ENCODE measurements at regions not wholly inside any gene's neighbourhood (a gene's known extent, or its start where the extent isn't known, plus 50 kb on each side); places are given as distances from the start of the nearest gene placed in this dataset.

DNA sequence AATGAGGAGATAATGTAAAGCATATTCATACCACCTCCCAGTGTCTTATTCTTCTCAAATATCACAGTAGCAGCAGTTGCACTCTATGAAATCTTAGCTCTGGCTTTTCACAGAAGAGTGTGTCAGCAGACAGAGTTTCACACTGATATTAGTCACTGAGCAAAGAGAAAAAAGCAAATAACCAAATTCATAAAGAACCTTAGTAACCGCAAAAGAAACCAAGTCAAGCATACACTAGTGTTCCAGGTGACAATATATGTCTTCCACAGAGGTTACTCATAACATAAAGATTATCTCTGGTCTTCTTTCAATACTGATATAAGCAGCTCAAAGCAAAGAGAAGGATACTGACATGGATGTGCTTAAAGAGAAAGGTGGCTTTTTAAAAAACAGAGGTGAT, 181.7 kb upstream of the EDNRA start:
- H3K36me3 Mint-ChIP-seq (ENCODE audit: insufficient read depth), result no peaks in the 10 kb centered on the region
- no peak overlapping the region for H3K4me3 Mint-ChIP-seq
- no peak for ATAC-seq (replicated peaks; ENCODE audit: extremely low read depth, poor library complexity, severe bottlenecking)
- no peak for DNase-seq (ENCODE audit: low spot score in 2 of 2)
- H3K4me1 Mint-ChIP-seq, result no peaks in the 10 kb centered on the region
- no peak overlapping the region for H3K27ac Mint-ChIP-seq (ENCODE audit: low read depth)
- no peaks in the 10 kb centered on the region for H3K27me3 Mint-ChIP-seq
- no peaks in the 10 kb centered on the region for H3K9me3 Mint-ChIP-seq

DNA sequence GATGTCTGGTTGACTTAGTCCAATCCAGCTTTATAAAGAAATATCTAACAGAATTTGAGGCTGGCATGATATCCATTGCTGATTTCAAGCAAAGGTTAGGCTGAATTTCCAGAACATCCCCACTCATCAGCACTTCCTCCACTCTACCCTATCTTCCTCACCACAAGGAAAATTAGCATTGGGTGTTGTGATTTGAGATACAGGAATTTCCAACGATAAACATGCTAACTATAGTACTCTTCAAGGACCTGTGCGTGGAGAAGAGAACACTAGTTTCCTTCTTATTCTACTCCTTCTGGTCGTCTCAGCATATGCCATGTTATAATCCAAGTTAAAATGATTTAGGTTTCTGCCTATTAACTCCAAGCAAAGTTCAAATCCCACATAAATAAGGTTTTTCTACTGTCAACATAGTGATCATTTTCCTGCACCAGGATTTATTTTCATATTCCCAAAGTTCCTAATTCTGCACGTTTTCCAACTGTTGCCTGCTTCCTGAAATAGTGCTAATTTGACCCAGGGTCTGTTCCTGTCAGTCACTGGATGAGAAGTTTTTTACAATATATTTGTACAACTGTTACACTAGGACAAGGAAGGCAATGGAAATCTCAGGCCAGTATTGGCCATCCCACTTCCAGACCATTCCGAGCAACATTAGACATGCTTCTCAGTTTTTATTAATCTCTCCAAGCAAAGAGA, 177.6 kb upstream of the EDNRA start:
- H3K27ac Mint-ChIP-seq (ENCODE audit: low read depth), result no peak overlapping the region
- no peak overlapping the region for H3K4me3 Mint-ChIP-seq
- no peaks in the 10 kb centered on the region for H3K36me3 Mint-ChIP-seq (ENCODE audit: insufficient read depth)
- no peaks in the 10 kb centered on the region for H3K4me1 Mint-ChIP-seq
- ATAC-seq (replicated peaks; ENCODE audit: extremely low read depth, poor library complexity, severe bottlenecking) (no peak), DNase-seq (ENCODE audit: low spot score in 2 of 2) (no peak)
- no peaks in the 10 kb centered on the region for H3K27me3 Mint-ChIP-seq
- H3K9me3 Mint-ChIP-seq, result no peaks in the 10 kb centered on the region

DNA sequence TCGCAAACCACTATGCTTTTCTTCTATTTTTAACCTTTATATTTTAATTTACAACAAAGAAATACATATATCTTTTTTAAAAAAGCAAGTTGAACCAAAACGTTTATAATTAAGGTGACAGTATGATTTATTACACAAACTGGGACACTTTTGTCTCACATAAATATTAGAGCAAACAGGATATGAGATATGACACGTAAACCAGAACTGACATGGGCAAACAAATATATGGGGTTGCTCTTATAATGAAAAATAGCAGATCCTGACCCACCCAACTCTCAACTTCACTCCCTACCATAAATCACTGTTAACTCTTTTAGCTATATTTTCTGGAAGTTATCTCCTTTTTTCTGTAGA, 177.0 kb upstream of the EDNRA start:
- Mint-ChIP-seq H3K27me3 (no peaks in the 10 kb centered on the region), H3K9me3 (no peaks in the 10 kb centered on the region), H3K4me1 (no peaks in the 10 kb centered on the region), H3K4me3 (no peak overlapping the region), H3K27ac (ENCODE audit: low read depth) (no peak overlapping the region), H3K36me3 (ENCODE audit: insufficient read depth) (no peaks in the 10 kb centered on the region)
- ATAC-seq (replicated peaks; ENCODE audit: extremely low read depth, poor library complexity, severe bottlenecking) (no peak), DNase-seq (ENCODE audit: low spot score in 2 of 2) (no peak)

GRCh38 chr4:147307896-147308674, 172.8 kb upstream of the EDNRA start:
- H3K27ac Mint-ChIP-seq (ENCODE audit: low read depth), result no peak overlapping the region
- ATAC-seq (replicated peaks; ENCODE audit: extremely low read depth, poor library complexity, severe bottlenecking), result no peak
- no peak for DNase-seq (ENCODE audit: low spot score in 2 of 2)
- no peak overlapping the region for H3K4me3 Mint-ChIP-seq
- no peaks in the 10 kb centered on the region for H3K4me1 Mint-ChIP-seq
- H3K27me3 Mint-ChIP-seq, result no peaks in the 10 kb centered on the region
- no peaks in the 10 kb centered on the region for H3K36me3 Mint-ChIP-seq (ENCODE audit: insufficient read depth)
- H3K9me3 Mint-ChIP-seq, result peaks cover 13% of the 10 kb centered on the region

- H3K4me1 Mint-ChIP-seq, result no peaks in the 10 kb centered on the region
- no peak overlapping the region for H3K4me3 Mint-ChIP-seq
- no peaks in the 10 kb centered on the region for H3K36me3 Mint-ChIP-seq (ENCODE audit: insufficient read depth)
- no peak overlapping the region for H3K27ac Mint-ChIP-seq (ENCODE audit: low read depth)
- DNase-seq (ENCODE audit: low spot score in 2 of 2) (no peak), ATAC-seq (replicated peaks; ENCODE audit: extremely low read depth, poor library complexity, severe bottlenecking) (no peak)
- H3K9me3 Mint-ChIP-seq, result peaks cover 13% of the 10 kb centered on the region
- no peaks in the 10 kb centered on the region for H3K27me3 Mint-ChIP-seq
Observed at GRCh38 chr4:147309434-147309833, 171.5 kb upstream of the EDNRA start.

DNA sequence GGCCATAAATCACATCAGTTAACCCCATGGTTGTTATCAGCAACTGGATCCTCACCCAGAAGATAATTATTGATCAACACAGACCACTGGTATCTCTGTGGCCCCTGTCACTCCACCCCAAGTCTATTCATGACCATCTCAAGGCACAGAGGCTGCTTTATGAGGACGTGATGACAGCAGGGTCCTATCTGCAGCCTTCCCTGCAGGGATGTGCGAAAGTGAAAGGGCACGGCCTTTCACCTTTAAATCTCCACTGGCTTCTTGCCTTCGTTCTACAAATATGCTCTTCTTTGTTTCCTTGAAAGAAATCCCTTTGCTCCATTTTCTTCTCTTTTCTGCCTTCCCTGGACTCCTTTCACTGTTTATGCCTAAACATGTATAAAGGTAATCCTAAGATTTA, 170.6 kb upstream of the EDNRA start:
- H3K9me3 Mint-ChIP-seq, result peaks cover 13% of the 10 kb centered on the region
- no peaks in the 10 kb centered on the region for H3K4me1 Mint-ChIP-seq
- no peak overlapping the region for H3K4me3 Mint-ChIP-seq
- no peak overlapping the region for H3K27ac Mint-ChIP-seq (ENCODE audit: low read depth)
- no peak for DNase-seq (ENCODE audit: low spot score in 2 of 2)
- no peak for ATAC-seq (replicated peaks; ENCODE audit: extremely low read depth, poor library complexity, severe bottlenecking)
- no peaks in the 10 kb centered on the region for H3K27me3 Mint-ChIP-seq
- no peaks in the 10 kb centered on the region for H3K36me3 Mint-ChIP-seq (ENCODE audit: insufficient read depth)

DNA sequence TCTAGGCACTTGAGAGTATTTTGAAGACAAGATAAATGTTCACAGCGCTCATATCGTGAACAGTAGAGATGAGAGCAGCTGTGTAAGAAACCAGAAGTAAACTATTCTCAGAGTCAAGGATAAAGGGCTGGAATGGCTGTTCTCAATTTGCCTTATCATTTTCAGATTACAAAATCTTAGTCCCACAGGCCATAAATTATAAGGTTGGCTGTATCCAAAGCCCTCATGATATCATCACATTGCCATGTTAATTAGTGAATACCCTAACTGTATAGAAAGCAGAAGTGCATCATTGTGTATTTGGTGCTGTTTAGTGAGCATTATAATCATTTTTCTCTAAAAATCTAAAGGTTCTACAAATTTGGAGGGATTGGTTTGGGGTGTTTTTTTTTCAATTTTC, 168.9 kb upstream of the EDNRA start:
- Mint-ChIP-seq H3K36me3 (ENCODE audit: insufficient read depth) (no peaks in the 10 kb centered on the region), H3K27me3 (no peaks in the 10 kb centered on the region), H3K4me3 (no peak overlapping the region), H3K4me1 (no peaks in the 10 kb centered on the region), H3K9me3 (peaks cover 13% of the 10 kb centered on the region), H3K27ac (ENCODE audit: low read depth) (no peak overlapping the region)
- DNase-seq (ENCODE audit: low spot score in 2 of 2) (no peak), ATAC-seq (replicated peaks; ENCODE audit: extremely low read depth, poor library complexity, severe bottlenecking) (no peak)

GRCh38 chr4:147312376-147313046, 168.4 kb upstream of the EDNRA start:
- H3K9me3 Mint-ChIP-seq, result peaks cover 13% of the 10 kb centered on the region
- H3K4me3 Mint-ChIP-seq, result no peak overlapping the region
- no peaks in the 10 kb centered on the region for H3K4me1 Mint-ChIP-seq
- DNase-seq (ENCODE audit: low spot score in 2 of 2) (no peak), ATAC-seq (replicated peaks; ENCODE audit: extremely low read depth, poor library complexity, severe bottlenecking) (no peak)
- no peak overlapping the region for H3K27ac Mint-ChIP-seq (ENCODE audit: low read depth)
- H3K36me3 Mint-ChIP-seq (ENCODE audit: insufficient read depth), result no peaks in the 10 kb centered on the region
- no peaks in the 10 kb centered on the region for H3K27me3 Mint-ChIP-seq

DNA sequence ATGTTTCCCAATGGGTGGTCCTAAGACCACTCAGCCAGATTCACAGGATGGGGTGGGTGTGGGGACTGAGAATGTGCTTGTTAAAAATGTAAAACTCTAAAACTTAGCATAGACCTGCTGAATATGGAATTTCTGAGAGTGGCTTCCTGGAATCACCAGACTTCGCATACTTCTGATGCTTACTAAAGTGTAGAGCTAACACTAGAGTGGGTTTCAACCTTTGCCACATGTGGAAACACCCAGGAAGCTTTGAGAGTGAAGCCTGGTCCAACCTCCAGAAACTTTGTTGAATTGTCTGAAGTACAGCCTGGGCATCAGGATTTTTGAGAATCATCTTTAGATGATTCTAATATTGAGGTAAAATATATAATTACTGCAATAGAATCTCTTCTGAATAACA, 167.8 kb upstream of the EDNRA start:
- DNase-seq (ENCODE audit: low spot score in 2 of 2), result no peak
- Mint-ChIP-seq H3K27me3 (no peaks in the 10 kb centered on the region), H3K36me3 (ENCODE audit: insufficient read depth) (no peaks in the 10 kb centered on the region), H3K4me3 (no peak overlapping the region), H3K4me1 (no peaks in the 10 kb centered on the region), H3K9me3 (peaks cover 13% of the 10 kb centered on the region), H3K27ac (ENCODE audit: low read depth) (no peak overlapping the region)
- no peak for ATAC-seq (replicated peaks; ENCODE audit: extremely low read depth, poor library complexity, severe bottlenecking)

DNA sequence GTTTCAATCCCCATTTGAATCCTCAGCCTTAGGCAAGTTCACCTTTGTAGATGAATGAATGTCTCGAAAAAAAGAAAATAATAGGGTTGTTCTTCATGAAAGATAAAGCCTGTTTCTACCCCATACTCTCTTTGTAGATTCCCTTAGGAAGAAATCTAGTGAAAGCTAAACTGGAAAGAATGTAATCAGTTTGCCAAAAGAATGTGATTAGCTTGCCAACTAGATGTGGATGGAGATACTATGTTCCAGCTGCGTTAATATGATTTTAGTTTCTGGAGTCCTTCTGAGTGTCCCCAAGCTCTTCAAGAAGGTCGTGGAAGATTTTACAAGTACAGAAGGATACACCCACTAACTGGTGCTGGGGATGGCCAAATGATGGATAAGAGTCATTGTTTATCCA, 162.3 kb upstream of the EDNRA start:
- Mint-ChIP-seq H3K4me1 (no peaks in the 10 kb centered on the region), H3K4me3 (no peak overlapping the region), H3K27ac (ENCODE audit: low read depth) (no peak overlapping the region), H3K36me3 (ENCODE audit: insufficient read depth) (no peaks in the 10 kb centered on the region), H3K9me3 (peaks cover 6% of the 10 kb centered on the region), H3K27me3 (no peaks in the 10 kb centered on the region)
- DNase-seq (ENCODE audit: low spot score in 2 of 2), result no peak
- no peak for ATAC-seq (replicated peaks; ENCODE audit: extremely low read depth, poor library complexity, severe bottlenecking)

- Mint-ChIP-seq H3K27me3 (no peaks in the 10 kb centered on the region), H3K27ac (ENCODE audit: low read depth) (no peak overlapping the region), H3K4me3 (no peak overlapping the region), H3K9me3 (no peaks in the 10 kb centered on the region), H3K4me1 (no peaks in the 10 kb centered on the region), H3K36me3 (ENCODE audit: insufficient read depth) (no peaks in the 10 kb centered on the region)
- ATAC-seq (replicated peaks; ENCODE audit: extremely low read depth, poor library complexity, severe bottlenecking) (no peak), DNase-seq (ENCODE audit: low spot score in 2 of 2) (no peak)
Observed at GRCh38 chr4:147325571-147325981, 155.3 kb upstream of the EDNRA start.

GRCh38 chr4:147326591-147326990, 154.3 kb upstream of the EDNRA start:
- DNase-seq (ENCODE audit: low spot score in 2 of 2) (no peak), ATAC-seq (replicated peaks; ENCODE audit: extremely low read depth, poor library complexity, severe bottlenecking) (no peak)
- no peaks in the 10 kb centered on the region for H3K27me3 Mint-ChIP-seq
- H3K4me3 Mint-ChIP-seq, result no peak overlapping the region
- H3K27ac Mint-ChIP-seq (ENCODE audit: low read depth), result no peak overlapping the region
- no peaks in the 10 kb centered on the region for H3K36me3 Mint-ChIP-seq (ENCODE audit: insufficient read depth)
- no peaks in the 10 kb centered on the region for H3K4me1 Mint-ChIP-seq
- no peaks in the 10 kb centered on the region for H3K9me3 Mint-ChIP-seq

GRCh38 chr4:147327322-147327721, 153.6 kb upstream of the EDNRA start:
- no peak overlapping the region for H3K4me3 Mint-ChIP-seq
- no peaks in the 10 kb centered on the region for H3K9me3 Mint-ChIP-seq

More at GRCh38 chr4:147327322-147327721, 153.6 kb upstream of the EDNRA start:
- H3K27ac Mint-ChIP-seq (ENCODE audit: low read depth), result no peak overlapping the region
- ATAC-seq (replicated peaks; ENCODE audit: extremely low read depth, poor library complexity, severe bottlenecking) (no peak), DNase-seq (ENCODE audit: low spot score in 2 of 2) (no peak)
- no peaks in the 10 kb centered on the region for H3K36me3 Mint-ChIP-seq (ENCODE audit: insufficient read depth)
- H3K4me1 Mint-ChIP-seq, result no peaks in the 10 kb centered on the region
- H3K27me3 Mint-ChIP-seq, result no peaks in the 10 kb centered on the region
